ENCODE measurements at regions not wholly inside any gene's neighbourhood (a gene's known extent, or its start where the extent isn't known, plus 50 kb on each side); places are given as distances from the start of the nearest gene placed in this dataset.
A peak's percentile ranks its signal among the peaks of the same experiment; 100 is the strongest.

DNA sequence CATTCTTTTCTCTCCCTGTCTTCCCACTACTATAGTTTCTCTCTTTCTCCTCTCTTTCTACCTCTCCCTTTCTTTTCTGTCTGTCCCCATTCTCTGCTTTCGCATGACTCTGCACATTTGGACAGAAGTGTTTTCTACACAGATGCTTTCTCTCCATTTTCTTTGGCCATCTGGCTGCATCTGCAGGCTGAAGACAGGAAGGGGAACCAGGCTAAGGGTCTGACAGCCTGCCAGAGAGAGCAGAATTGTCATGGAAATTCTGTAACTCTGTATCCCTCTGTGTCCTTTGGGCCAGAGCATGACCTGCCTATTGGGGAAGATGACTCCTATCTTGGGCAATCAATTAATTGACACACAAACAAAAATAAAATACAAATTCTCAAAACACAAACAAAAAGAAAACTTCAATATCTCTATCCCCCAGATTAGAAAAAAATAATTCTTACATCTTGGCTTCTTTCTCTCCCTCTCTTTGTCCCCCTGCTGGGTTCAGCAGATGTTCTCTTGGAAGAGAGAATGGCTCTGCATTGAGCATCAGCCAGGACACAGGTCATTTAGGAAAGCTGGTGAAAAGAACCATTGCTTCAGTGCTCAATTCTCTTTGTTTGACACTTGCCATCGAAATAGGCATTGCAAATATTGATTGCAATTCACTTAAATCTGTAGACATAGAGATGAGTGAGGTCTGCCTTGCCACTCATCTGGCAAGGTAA is 415.9 kb upstream of the KLF4 start:
- TF ChIP-seq, protein P1, sequence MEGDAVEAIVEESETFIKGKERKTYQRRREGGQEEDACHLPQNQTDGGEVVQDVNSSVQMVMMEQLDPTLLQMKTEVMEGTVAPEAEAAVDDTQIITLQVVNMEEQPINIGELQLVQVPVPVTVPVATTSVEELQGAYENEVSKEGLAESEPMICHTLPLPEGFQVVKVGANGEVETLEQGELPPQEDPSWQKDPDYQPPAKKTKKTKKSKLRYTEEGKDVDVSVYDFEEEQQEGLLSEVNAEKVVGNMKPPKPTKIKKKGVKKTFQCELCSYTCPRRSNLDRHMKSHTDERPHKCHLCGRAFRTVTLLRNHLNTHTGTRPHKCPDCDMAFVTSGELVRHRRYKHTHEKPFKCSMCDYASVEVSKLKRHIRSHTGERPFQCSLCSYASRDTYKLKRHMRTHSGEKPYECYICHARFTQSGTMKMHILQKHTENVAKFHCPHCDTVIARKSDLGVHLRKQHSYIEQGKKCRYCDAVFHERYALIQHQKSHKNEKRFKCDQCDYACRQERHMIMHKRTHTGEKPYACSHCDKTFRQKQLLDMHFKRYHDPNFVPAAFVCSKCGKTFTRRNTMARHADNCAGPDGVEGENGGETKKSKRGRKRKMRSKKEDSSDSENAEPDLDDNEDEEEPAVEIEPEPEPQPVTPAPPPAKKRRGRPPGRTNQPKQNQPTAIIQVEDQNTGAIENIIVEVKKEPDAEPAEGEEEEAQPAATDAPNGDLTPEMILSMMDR (IDR thresholded peaks at IDR 0.05) = no peak
- DNase-seq (ENCODE audit: low spot score) (no peak), ATAC-seq (ENCODE audit: low FRiP score) (no peak)

DNA sequence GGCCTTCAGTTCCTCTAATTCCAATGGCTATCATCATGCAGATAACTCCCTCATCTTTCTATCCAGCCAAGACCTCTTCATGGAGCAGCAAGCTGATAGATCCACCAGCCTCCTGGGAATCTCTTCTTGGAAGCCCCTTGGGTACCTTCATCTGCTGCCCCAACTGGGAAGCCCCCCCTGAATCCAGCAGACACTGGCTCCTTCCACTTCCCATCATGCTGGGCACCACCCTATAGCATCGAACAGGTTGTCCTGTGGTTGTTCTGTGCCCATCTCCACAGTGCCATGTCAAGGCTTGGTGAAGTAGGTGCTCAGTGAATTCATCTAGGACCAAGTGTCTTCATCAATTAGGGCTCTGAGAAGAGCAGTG is 410.4 kb upstream of the KLF4 start:
- TF ChIP-seq, protein P1 (IDR thresholded peaks at IDR 0.05) = no peak
- DNase-seq (ENCODE audit: low spot score) (no peak), ATAC-seq (ENCODE audit: low FRiP score) (no peak)

DNA sequence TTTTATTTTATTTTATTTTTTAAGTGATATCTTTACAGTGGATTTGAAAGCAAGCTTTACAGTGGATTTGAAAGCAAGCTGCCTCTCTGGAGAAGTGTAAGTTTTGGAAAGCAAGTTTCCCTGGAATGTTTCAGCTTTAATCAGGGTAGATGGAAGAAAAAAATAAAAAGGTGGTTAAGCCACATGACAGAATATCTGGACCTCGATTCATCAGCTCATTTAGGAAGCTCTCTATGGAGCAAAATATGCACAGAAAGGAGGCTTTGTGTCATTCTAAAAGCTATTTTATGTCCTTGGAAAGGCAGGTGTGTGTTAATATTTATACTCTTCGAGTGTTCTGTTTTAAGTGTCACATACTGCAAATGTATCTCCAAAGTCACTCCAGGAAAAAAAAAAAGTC is 409.2 kb upstream of the KLF4 start:
- no peak for ATAC-seq (ENCODE audit: low FRiP score)
- TF ChIP-seq, protein P1 (IDR thresholded peaks at IDR 0.05) = no peak
- DNase-seq (ENCODE audit: low spot score) = no peak

DNA sequence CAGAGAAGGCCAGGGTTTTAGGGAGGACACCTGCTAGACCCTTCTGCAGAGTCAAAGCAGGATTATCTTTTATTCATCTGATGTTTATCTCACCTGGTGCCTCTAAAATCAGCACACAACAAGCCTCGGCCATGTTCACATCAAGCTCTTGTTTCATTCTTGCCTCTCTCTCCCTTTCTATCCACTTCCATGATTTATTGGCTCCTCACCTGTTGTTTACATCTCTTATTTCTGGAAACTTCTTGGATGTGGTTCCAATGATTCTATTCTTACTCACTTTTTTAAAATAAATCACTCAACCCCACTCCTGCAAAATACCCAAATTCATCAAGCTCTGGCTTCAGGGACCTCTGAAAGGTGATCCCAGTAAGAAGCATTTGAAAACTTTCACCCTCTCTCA is 407.0 kb upstream of the KLF4 start:
- no peak for DNase-seq (ENCODE audit: low spot score)
- TF ChIP-seq, protein P1 (IDR thresholded peaks at IDR 0.05) = no peak
- no peak for ATAC-seq (ENCODE audit: low FRiP score)

DNA sequence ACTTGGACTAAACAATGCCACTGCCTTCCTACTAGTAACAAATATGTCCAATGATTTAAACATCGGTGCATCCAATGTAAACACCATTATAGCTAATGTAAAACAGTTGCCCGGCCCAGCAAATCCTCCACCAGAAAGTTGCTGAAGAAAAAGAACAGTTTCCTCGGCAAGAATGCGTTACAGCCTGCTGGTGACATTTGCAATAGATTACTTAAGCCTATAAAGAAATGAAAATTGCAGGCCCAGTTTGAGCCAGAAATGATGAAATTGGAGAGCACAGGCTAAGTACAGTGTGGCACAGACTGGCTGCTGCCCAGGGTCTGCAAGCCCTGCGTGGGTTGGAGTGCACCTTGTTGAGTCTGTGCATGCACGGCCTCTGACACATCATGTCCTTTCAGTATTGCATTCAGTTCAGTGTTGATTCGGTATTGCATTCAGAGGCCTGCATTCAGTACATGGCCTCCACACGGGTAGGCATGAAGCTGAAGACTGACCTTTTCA is 406.0 kb upstream of the KLF4 start:
- TF ChIP-seq, protein P1 (IDR thresholded peaks at IDR 0.05) = no peak
- DNase-seq (ENCODE audit: low spot score) (no peak), ATAC-seq (ENCODE audit: low FRiP score) (no peak)

DNA sequence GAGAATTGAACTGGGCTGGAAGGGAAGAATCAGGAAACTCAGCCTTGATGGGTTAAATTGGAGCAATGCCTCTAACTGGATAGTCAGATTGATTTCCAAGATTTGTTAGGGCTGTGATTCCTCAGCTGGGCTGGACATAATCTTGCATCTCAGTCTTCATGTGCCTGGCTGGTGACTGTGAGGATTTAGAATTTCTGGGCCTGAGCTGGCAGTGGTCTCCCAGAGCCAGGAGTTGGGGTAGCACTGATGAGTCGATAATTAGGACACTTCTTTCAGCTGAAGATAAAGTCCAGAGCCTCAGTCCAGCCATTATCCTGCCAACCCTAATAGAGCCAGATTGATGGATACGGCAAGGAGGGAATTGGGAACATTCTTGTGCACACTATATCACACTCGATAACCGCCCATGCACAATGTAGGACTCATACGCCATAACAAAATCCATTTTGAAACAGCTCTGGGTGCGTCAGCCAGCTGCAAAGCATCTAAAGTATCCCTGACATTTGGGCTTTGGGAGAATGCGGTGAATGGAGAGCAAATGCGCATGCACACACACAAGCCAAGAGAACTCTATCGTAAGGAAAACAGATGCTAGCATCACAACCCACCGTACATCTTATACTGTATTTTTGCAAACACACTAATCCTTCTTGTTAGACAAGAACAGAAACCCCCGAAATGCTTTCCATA is 405.1 kb upstream of the KLF4 start:
- ATAC-seq (ENCODE audit: low FRiP score) (peak; percentile 65), DNase-seq (ENCODE audit: low spot score) (no peak)

More for the DNA sequence above, 405.1 kb upstream of the KLF4 start:
- TF ChIP-seq, protein P1 (IDR thresholded peaks at IDR 0.05) = no peak
